GM19351 (cell line): ENCODE measurements at regions not wholly inside any gene's neighbourhood (a gene's known extent, or its start where the extent isn't known, plus 50 kb on each side); places are given as distances from the start of the nearest gene placed in this dataset.
"Not testable (repeated sequence)": the region's sequence is repeated elsewhere in the genome, so short reads cannot be mapped to it uniquely, and the experiment has no call there.

Experiments used
- ATAC-seq: cut with Tn5 transposase; IDR thresholded peaks from one replicate; pipeline ENCODE4 v1.9.1; 2021; ENCODE audit warnings: mild to moderate bottlenecking, moderate library complexity; ENCODE audit not compliant: unreplicated experiment

GRCh38 chr1:112855152-112855828, 100.7 kb downstream of the SLC16A1 start:
- ATAC-seq, result no peak

- not testable (repeated sequence) for ATAC-seq
Measured at GRCh38 chr1:112854368-112854984, 101.5 kb downstream of the SLC16A1 start.

DNA sequence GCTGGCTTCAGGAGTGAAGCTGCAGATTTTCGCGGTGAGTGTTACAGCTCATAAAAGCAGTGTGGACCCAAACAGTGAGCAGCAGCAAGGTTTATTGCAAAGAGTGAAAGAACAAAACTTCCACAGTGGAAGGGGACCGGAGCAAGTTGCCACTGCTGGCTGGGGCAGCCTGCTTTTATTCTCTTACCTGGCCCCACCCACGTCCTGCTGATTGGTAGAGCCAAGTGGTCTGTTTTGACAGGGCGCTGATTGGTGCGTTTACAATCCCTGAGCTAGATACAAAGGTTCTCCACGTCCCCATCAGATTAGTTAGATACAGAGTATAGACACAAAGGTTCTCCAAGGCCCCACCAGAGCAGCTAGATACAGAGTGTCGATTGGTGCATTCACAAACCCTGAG, 102.1 kb downstream of the SLC16A1 start:
- ATAC-seq, result not testable (repeated sequence)

GRCh38 chr1:112852934-112853333, 103.1 kb downstream of the SLC16A1 start:
- ATAC-seq, result no peak

DNA sequence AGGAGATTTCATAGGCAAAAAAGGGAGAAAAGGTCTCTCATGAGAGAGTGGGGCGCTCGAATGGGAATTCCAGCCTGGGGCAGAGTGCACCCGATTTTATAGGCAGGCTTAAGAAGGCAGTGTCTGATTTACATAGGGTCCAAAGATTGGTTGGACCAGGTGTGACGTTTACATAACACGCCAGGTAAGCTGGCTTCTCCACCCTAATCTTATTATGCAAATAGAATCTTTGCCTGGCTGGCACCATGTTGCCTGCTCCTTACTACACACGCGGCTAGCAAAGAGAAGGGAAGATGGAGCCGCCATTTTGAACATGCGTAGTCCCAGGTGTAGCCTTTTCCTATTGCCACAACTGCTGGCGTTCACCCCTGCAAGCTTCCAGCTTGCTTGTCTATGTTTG, 103.7 kb downstream of the SLC16A1 start:
- ATAC-seq, result no peak

- ATAC-seq, result no peak
Measured at GRCh38 chr1:112850034-112850757, 105.8 kb downstream of the SLC16A1 start.

DNA sequence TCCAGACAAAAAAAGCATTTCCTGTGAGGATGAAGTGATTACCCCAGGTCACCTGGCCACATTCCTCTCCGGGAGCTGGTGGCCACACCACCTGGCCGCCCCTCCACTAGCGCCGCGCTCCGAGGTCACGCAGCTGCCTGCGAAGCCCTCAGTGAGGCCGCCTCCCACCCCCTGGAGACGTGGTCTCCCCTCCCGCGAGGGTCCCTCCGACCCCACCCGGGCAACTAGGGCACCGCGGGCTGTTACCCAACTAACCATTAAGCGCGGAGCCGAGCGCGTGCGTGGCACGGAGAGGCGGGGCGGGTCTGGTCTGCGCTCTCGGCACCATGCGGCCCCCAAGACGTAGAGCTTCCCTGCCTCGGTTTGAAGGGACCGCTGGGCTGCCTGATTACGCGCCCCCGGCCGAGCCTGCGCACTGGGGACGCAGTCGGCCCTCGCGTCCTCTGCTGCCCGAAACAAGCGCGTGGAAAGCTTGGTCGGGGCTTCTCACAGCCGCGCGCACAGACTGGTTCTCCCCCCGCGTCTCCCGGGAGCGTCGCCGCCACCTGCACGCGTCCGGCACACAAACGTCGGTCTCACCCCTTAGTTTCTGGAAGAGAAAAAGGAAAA, 106.5 kb downstream of the SLC16A1 start:
- ATAC-seq, result no peak

DNA sequence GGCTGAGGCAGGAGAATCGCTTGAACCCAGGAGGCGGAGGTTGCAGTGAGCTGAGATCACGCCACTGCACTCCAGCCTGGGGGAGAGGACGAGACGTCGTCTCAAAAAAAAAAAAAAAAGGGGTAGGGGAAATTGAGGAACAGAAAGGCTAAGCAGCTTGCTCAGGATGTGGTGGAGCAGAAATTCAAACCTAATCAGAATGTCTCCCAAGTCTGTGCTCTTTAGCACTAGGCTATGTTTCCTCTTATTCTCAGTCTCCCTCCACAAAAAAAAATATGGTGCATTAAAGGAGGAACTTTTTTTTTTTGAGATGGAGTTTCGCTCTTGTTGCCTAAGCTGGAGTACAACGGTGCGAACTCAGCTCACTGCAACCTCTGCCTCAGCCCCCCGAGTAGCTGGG, 114.2 kb downstream of the SLC16A1 start:
- ATAC-seq, result no peak

DNA sequence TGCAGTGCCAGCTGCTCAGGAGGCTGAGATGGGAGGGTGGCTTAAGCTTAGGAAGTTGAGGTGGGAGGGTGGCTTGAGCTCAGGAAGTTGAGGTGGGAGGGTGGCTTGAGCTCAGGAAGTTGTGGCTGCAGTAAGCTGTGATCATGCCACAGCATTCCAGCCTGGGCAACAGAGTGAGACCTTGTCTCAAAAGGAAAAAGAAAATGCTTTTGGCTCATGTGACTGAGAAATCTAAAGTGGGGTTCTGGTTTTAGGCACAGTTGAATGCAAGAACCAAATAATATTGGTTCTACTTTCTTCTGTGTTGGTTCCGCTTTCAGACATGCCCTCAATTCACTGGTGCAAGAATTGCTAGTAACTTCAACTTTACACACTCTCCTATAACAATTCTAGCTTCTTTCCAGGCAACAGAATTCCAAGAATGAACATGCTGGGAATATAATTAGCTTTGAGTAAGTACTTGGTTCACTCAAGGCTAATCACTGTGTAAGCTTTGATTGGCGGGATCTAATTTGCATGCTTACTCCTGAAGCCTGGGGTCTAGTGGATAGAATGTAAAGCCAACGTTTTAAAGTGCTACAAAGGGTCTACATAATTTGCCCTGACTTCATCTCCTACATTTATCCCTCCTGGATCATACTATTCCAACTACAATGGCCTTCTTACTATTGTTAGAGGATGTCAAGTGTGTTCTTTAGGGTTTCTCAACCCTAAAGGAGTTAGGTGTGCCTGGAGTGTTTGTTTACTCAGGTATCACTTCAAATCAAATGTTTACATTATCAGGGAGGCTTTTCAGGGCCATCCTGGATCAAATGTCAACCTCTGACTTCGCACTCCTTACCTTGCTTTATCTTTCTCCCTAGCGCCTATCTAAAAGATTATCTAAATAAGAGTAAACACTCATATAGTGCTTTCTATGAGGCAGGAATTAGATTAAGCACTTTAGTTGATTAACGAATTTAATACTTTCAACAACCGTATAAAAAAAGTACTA, 115.1 kb downstream of the SLC16A1 start:
- ATAC-seq, result no peak

GRCh38 chr1:112836642-112837041, 119.4 kb downstream of the SLC16A1 start:
- no peak for ATAC-seq

DNA sequence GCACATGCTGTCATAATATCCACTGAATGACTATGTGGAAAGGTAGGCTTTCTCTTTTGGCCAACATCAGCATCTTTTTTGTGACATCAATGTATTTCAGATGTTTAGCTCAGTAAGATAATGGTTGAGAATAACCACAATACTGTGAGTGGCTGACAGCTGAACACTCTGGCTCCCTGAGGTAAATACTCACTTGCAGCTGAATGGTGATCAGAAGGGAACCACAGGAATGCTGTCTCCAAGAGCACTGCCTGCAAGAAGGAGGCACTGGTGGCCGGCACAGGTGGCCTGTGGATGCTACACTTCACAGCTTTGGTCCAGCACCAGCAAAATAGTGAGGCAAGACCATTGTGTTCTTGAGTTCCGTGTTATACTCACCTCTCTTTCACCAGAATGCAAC, 118.7 kb upstream of the PPM1J start:
- no peak for ATAC-seq

DNA sequence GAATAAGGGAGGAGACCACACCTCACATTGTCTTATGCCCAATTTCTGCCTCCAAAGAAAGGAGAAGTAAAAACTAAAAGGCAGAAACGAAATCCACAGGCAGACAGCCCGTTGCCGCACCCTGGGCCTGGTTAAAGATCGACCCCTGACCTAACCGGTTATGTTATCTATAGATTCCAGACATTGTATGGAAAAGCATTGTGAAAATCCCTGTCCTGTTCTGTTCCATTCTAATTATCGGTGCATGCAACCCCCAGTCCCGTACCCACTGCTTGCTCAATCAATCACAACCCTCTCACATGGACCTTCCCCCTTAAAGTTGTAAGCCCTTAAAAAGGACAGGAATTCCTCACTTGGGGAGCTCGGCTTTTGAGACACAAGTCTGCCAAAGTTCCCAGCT, 117.1 kb upstream of the PPM1J start:
- not testable (repeated sequence) for ATAC-seq

DNA sequence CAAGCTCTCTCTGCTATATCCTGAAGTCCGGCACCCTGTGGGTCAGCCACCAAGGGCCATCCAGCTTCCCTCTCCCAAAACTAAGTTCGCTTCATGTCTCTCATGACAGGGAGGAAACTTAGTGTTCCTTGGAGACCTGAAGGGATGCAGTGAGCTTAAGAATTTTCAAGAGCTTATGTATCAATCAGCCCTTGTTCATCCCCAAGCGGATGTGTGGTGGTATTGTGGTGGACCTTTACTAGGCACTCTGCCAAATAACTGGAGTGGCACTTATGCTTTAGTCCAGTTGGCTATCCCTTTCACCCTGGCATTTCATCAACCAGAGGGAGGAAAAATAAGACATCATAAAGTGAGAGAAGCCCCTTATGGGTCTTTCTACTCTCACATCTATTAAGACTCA, 114.6 kb upstream of the PPM1J start:
- not testable (repeated sequence) for ATAC-seq

DNA sequence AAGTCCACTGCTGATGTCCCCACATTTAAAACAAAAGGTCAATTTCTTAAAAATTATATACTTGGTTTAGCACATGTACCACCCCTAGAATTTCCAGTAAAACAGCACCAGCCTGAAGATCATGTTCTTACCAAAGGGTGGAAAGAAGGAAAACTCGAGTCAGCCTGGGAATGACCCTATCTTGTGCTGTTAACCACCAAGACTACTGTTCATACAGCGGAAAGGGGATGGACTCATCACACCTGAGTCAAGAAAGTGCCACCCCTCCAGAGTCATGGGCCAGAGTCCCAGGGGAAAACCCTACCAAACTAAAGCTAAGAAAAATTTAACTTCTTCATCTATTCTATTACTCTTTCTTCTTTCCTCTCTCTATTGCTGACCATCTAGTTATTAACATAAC, 113.6 kb upstream of the PPM1J start:
- no peak for ATAC-seq

DNA sequence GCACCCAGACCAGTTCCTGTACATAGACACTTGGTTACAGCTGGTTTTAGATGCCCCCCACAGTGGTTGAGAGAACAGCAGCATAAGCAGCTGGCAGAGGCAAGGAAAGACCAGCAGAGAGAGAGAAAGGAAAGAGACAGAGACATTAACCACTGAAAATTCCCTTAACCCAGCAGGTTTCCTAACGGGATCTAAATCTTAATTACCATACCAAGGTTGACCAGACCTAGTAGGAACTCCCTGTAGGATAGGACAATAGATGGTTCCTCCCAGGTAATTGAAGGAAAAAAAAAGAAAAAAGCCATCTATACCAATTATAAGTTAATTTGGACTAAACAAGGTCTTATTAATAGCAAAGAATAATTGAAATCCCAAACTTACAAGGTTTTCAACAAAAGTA, 112.3 kb upstream of the PPM1J start:
- not testable (repeated sequence) for ATAC-seq

DNA sequence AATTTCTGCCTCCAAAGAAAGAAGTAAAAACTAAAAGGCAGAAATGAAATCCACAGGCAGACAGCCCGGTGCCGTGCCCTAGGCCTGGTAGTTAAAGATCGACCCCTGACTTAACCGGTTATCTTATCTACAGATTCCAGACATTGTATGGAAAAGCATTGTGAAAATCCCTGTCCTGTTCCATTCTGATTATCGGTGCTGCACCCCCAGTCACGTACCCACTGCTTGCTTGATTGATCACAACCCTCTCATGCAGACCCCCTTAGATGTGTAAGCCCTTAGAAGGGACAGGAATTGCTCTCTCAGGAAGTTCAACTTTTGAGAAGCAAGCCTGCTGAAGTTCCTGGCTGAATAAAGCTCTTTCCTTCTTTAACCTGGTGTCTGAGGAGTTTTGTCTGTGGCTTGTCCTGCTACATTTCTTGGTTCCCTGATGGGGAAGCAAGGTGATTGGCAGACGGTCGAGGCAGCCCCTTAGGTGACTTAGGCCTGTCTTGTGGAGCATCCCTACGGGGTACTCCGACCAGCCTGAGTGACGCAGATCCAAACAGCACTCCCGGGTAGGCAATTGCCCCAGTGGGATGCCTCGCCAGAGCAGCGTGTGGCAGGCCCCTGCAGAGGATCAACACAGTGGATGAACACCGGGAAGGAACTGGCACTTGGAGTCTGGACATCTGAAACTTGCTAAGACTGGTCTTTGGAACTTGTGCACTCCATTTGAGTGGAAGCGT, 111.2 kb upstream of the PPM1J start:
- ATAC-seq, result no peak

DNA sequence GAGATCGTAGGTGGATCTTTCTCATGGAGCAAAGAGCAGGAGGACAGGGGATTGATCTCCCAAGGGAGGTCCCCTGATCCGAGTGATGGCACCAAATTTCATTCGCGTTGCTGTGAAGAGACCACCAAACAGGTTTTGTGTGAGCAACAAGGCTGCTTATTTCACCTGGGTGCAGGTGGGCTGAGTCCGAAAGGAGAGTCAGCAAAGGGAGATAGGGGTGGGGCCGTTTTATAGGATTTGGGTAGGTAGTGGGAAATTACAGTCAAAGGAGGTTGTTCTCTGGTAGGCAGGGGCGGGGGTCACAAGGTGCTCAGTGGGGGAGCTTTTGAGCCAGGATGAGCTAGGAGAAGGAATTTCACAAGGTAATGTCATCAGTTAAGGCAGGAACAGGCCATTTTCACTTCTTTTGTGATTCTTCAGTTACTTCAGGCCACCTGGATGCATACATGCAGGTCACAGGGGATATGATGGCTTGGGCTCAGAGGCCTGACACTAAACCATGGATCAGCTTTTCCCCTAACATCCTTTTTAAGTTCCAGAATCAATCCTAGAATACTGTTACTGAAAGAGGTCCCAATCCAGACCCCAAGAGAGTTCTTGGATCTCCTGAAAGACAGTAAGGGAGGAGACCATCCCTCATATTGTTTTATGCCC, 110.6 kb upstream of the PPM1J start:
- ATAC-seq, result not testable (repeated sequence)

- ATAC-seq, result not testable (repeated sequence)
Measured at GRCh38 chr1:112825075-112825474, 109.9 kb upstream of the PPM1J start.

- ATAC-seq, result not testable (repeated sequence)
Measured at GRCh38 chr1:112821307-112822063, 106.4 kb upstream of the PPM1J start.
